HG02943 (cell line): ENCODE measurements at regions not wholly inside any gene's neighbourhood (a gene's known extent, or its start where the extent isn't known, plus 50 kb on each side); places are given as distances from the start of the nearest gene placed in this dataset.

Source experiments
- ATAC-seq: cut with Tn5 transposase; IDR thresholded peaks from one replicate; pipeline ENCODE4 v1.9.1; 2021; ENCODE audit warnings: mild to moderate bottlenecking, low read depth, moderate library complexity; ENCODE audit not compliant: unreplicated experiment

- no peak for ATAC-seq
Measured at GRCh38 chr4:58225460-58225859, 1115.3 kb upstream of the IGFBP7 start.

GRCh38 chr4:58219179-58219578 lies 1109.0 kb upstream of the IGFBP7 start:
- ATAC-seq = no peak

GRCh38 chr4:58216461-58216860 lies 1106.3 kb upstream of the IGFBP7 start:
- ATAC-seq = no peak

- no peak for ATAC-seq
Measured at GRCh38 chr4:58214376-58214775, 1104.2 kb upstream of the IGFBP7 start.

GRCh38 chr4:58209551-58209950 lies 1099.4 kb upstream of the IGFBP7 start:
- no peak for ATAC-seq

- ATAC-seq = no peak
Measured at GRCh38 chr4:58209001-58209400, 1098.8 kb upstream of the IGFBP7 start.

GRCh38 chr4:58205446-58206235 lies 1095.5 kb upstream of the IGFBP7 start:
- no peak for ATAC-seq

GRCh38 chr4:58192217-58192616 lies 1082.0 kb upstream of the IGFBP7 start:
- ATAC-seq = no peak

GRCh38 chr4:58191109-58191508 lies 1080.9 kb upstream of the IGFBP7 start:
- ATAC-seq = no peak

GRCh38 chr4:58188316-58188715 lies 1078.1 kb upstream of the IGFBP7 start:
- ATAC-seq = no peak

GRCh38 chr4:58175024-58175423 lies 1064.8 kb upstream of the IGFBP7 start:
- ATAC-seq = no peak

- no peak for ATAC-seq
Measured at GRCh38 chr4:58166490-58166889, 1056.3 kb upstream of the IGFBP7 start.

- ATAC-seq = no peak
Measured at GRCh38 chr4:58163156-58163555, 1053.0 kb upstream of the IGFBP7 start.

- no peak for ATAC-seq
Measured at GRCh38 chr4:58149404-58150085, 1039.4 kb upstream of the IGFBP7 start.

GRCh38 chr4:58144721-58145120 lies 1034.5 kb upstream of the IGFBP7 start:
- ATAC-seq = no peak

- no peak for ATAC-seq
Measured at GRCh38 chr4:58138786-58139668, 1028.8 kb upstream of the IGFBP7 start.

GRCh38 chr4:58136604-58137003 lies 1026.4 kb upstream of the IGFBP7 start:
- no peak for ATAC-seq

GRCh38 chr4:58127680-58128079 lies 1017.5 kb upstream of the IGFBP7 start:
- no peak for ATAC-seq

- no peak for ATAC-seq
Measured at GRCh38 chr4:58119298-58119697, 1009.1 kb upstream of the IGFBP7 start.

- ATAC-seq = no peak
Measured at GRCh38 chr4:58113126-58113525, 1002.9 kb upstream of the IGFBP7 start.

- no peak for ATAC-seq
Measured at GRCh38 chr4:58111818-58112217, 1001.6 kb upstream of the IGFBP7 start.
